HG02623 (cell line): ENCODE measurements at regions not wholly inside any gene's neighbourhood (a gene's known extent, or its start where the extent isn't known, plus 50 kb on each side); places are given as distances from the start of the nearest gene placed in this dataset.

Experiments
- ATAC-seq: cut with Tn5 transposase; IDR thresholded peaks from one replicate; pipeline ENCODE4 v1.9.1; 2021; ENCODE audit warnings: moderate library complexity; ENCODE audit not compliant: unreplicated experiment

DNA sequence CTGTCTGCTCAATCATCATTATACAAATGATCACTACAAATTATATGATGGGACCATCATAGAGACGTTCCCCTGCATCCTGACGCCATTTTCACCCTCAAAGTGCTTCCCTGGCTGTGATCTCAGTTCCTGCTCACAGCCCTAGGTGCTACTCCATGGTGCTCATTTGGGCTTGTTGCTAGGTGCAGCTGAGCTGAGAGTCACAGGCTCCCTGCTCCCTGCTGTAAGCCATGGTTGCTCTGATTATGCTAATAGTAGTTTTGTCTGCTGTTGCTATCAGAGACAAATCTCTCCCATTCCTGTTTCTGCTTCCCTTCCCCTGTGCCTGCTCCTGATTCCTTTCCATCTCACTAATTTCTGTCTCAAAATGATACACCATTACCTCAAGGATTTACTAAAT lies 474.3 kb downstream of the METTL15 start:
- no peak for ATAC-seq

DNA sequence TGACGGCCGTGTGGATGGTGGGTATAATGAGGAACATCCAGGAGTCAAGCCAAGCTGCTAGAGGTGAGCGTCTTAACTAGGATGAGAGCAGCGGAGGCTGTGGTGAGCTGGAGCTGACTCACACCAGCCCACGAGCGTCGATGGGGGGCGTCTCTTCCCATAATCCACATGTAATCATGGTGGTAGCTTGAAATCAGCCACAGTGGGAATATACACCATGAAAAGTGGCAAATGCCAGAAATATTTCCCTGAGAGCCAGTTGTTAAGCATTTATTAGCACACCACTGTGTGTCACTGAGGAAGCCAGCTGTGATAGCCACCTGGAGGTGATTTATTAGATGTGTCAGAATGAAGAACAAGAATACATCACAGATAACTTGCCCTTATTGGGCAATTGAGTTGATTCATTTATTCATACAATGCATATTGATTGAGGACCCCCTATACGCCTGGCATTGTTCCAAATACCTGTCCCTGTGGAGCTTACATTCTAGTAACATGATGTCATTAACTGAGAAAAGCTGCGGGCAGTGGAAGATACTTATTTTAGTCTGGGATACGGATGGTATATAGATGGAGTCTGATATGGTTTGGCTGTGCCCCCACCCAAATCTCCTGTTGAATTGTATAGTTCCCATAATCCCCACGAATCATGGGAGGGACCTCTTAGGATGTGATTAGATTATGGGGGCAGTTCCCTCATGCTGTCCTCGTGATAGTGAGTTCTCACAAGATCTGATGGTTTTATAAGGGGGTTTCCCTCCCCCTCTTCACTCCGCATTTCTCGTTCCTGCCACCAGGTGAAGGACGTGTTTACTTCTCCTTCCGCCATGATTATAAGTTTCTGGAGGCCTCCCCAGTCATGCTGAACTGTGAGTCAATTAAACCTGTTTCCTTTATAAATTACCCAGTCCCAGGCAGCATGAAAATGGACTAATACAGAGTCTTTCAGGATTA lies 473.4 kb downstream of the METTL15 start:
- ATAC-seq = no peak

DNA sequence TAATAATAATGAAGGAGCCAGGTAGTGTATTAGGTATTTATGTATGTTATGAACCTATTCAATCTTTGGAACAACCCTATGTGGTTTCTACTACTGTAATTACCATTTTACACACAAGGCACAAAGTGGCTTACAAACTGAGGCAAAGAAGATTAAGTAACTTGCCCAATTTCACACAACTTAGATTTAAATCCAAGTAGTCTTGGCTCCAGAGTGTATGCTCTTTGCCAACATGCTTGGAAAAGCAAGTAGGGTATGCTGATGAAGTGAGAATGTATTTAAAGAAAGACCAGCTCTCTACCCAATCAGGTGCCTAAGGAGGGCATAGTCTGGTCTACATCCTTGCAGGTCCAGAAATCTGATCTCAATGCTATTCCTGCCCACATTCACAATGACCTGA lies 463.2 kb downstream of the METTL15 start:
- ATAC-seq = no peak

- no peak for ATAC-seq
Observed at GRCh38 chr11:28569106-28569505, 460.9 kb downstream of the METTL15 start.

DNA sequence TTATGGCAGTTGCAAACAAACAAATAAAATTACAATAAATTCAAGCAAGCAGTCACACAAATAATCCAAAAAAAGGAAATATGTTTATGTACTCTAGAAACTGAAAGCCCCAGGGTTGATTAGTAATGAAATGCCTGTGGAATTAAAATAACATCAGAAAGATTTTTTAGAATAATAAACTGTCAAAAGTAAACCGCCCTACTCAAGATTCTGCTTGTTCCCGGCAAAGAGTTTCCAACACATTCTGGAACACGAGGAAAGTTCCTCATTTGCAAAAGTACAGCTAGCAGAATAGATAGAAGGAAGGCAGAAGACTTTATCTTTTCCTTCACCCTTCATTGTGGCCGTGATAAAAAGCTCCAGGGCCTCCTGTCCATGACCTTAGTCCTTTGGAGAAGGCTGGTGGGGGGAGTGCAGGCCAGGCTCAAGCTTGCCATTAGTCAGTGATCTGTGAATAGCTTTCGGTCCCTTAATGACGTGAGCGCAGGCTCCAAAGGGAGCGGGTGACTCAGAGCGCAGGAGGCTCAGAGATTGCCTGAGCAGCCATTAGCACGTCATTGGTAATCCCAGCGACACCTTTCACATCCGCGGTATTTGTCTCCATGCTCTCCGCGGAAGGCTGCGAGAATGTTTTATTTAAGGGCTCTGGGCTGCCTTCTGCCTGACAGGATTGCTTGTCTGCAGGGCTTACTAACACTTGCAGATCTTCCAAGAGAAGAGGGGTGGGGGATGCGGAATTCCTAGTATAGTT lies 458.3 kb downstream of the METTL15 start:
- no peak for ATAC-seq

DNA sequence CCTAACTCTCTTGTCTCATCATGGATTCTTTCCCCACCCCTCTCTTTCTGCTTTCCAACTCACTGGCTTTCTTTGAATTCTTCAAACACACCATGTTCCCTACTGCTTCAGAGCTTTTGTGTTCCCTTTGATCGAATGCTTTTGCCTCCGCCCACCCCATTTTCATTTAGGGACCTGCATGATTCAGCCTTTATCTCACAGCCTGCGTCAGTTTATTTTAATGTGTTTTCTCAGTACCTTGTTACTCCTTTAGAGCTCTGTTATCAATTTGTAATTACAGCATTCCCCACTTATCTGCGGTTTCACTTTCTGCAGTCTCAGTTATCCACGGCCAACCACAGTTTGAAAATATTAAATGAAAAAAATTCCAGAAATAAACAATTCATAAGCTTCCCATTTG lies 451.3 kb downstream of the METTL15 start:
- no peak for ATAC-seq

GRCh38 chr11:28547321-28547741 lies 439.1 kb downstream of the METTL15 start:
- ATAC-seq = no peak

- ATAC-seq = no peak
Observed at GRCh38 chr11:28545536-28545935, 437.3 kb downstream of the METTL15 start.

DNA sequence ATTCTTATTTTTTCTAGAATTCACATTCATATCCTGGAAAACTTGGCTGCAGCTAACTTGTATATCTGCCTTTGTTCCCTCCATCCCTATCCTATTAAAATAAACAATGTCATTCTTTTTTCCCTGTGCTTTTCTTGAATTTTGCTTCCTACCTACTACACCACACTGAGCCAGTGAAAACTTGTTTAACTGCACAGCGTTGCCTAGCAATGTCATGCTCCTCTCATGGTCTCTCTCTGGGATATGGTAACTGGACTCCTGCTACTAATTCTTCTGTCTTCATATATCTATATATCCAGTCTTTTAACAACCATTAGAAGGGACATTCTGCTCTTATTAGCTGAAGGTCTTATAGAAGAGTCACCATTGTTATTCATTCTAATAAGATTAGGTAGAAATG lies 434.4 kb downstream of the METTL15 start:
- no peak for ATAC-seq

DNA sequence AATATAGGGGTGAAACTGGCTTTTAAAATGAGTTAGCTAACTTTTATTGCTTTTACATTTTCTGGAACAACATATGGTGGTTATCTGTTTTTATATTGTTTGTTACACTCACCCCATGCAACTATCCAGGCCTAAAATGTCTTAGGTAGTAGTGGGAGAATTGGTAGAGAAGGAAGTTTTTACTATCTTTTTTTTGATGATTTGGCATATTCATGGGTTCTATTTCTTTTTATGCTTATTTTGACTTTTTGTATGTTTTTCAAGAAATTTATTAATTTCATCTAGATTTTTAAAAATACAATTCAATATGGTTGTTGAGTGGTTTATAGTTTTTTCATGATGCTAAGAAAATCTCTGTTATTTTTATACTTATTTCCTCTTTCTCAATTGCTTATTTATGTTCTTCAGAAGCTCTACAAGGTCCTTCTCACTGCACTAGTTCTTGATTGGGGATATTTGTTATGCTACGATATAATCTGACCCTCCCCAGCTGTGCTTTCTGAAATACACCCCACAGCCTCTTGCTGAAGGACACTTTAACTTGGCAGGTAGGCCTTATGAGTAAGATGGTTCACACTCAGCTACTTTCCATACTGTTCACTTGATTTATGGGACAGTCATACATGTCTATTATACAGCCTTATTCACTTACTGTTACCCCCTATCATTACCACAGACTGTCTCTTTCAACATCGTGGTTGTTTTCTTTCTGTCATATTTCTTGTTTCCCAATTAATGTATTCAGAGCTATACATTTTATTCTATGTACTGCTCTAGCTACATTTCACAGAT lies 431.2 kb downstream of the METTL15 start:
- no peak for ATAC-seq

DNA sequence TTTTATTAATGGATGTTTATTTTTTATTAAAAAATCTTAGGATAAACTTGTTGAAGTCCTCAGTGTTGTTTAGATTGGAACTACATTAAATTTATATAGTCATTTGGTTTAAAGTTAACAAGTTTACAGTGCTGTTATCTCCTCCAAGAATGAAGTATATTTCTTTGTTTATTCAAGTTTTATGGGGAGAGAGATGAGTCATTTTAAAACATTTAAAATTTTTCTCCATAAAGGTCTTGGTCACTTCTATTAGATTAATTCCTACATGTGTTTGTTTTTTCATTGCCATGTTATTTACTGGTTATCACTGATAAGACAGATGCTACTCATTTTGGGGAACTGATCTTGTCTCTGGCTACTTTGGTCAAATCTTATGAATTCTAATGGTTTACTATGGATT lies 429.6 kb downstream of the METTL15 start:
- no peak for ATAC-seq

DNA sequence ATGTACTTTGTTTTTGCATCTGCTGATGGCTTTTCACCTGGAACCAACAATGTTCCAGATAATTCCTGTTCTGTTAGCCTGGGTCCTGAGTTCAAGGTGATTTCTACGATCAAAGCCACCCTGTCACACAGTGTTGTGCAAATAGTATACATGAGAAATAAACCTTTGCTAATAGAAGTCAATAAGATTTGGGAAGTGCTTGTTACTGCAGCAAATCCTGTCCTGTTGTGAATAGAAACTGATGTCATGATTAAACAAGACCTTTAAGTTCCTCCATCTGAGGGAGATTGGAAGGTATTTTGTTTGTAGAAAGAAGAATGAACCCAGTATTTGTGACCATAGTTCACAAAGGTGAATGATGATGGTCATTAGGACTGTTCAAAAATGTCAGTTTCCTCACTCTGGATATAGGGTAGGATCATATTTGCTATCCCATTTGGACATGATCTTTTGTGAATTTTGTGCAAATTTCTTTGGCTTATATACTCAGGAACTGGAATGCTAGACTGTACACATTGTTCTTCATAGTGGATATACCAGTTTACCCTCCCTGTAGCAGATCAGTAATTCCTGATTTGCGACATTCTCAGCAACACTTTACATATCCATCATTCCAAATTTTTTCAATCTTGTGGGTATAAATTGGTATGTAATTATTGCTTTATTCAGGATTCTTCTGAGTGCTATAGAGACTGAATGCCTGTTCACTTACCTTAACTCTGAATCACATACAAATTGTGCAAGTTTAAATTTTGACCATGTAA lies 428.5 kb downstream of the METTL15 start:
- ATAC-seq = no peak

GRCh38 chr11:28535677-28536076 lies 427.5 kb downstream of the METTL15 start:
- ATAC-seq = no peak

DNA sequence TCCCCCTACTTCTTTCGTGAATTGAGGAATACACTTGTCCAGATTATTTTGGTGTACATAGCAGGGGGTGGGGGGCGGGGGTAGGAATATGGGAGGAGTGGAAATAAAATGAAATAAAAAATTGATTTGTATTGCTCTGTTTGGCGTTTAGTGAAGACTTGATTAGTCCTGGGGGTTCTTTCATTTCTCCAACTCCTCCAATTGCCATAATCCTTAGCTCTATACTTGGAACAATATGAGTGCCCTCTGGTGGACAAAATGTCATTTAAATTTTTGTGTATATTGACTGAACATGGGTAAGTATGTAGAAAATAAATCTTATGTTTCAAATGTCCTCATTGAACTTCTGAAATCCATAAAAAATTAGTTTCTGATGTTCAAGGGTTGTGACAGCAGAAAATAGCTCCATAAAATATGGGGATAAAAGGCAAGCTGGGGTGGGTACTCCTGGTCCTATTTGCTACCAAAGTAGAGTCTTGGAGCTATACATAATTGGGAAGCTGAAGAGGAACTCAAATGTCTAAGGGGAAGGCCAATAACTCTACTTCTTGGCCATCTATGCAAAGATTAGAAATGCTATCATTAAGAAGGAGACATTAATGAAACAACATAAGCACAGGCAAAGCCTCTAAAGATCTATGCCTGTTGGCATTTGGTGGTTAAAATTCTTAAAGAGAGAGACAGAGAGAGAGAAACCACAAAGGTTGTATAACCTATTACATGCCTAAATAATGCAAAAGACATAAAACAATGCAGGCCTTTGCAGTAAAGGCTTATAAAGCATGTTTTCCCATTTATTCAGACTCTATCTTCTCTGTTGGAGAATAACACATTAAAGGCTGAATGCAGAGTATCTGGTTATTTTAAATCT lies 421.6 kb downstream of the METTL15 start:
- no peak for ATAC-seq

GRCh38 chr11:28529046-28529445 lies 420.9 kb downstream of the METTL15 start:
- no peak for ATAC-seq

- no peak for ATAC-seq
Observed at GRCh38 chr11:28528217-28528616, 420.0 kb downstream of the METTL15 start.

GRCh38 chr11:28526406-28526751 lies 418.2 kb downstream of the METTL15 start:
- no peak for ATAC-seq

GRCh38 chr11:28525636-28526405 lies 417.6 kb downstream of the METTL15 start:
- ATAC-seq = no peak

DNA sequence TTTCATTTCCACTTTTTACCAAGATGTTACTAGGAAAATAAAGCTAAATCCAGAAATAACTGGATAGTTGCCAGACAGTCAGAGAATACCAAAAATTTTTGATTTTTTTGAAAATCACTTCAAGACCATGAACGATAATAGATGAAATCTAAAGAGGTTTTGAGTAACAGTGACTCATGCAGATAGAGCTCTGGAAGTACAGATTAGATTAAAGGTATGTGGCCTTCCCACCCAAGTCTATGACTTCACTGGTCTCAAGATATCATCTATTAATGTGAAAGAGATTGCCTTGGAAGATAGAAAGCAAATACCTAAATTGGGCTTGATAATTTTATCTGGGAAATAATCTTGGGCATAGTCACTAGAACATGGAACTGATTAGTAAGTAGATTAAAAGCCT lies 415.9 kb downstream of the METTL15 start:
- ATAC-seq = no peak
